Activated T-cell treated with anti-CD3 and anti-CD28 coated beads for 1 hour (primary cell): ENCODE measurements at regions not wholly inside any gene's neighbourhood (a gene's known extent, or its start where the extent isn't known, plus 50 kb on each side); places are given as distances from the start of the nearest gene placed in this dataset.

Experiments
- DNase-seq: peaks from one replicate; pipeline ENCODE4 v3.0.0-alpha.2; 2020; ENCODE audit warnings: low read depth

DNA sequence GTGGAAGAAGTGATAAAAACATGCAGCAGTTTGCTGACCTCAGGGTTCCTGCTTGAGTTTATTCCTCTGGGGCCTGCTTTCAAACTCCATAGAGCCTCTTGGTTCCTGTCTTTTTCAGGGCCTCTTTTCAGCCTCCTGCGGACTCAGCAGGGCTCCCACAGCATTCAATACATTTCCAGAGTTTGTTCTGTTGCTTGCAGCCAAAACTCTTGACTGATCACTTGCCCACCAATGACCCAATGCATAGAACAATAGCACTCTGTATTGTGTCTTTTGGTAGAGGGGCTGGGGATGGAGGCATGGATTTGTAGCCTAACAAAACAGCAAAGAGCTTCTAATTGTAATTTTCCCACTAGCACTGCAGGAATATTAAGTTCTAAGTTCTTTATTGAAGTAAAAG, 50.8 kb upstream of the CREB5 start:
- DNase-seq: no peak

GRCh38 chr7:28362182-28362581, 50.1 kb upstream of the CREB5 start:
- DNase-seq: no peak
